SW 1271 (cell line): ENCODE measurements at regions not wholly inside any gene's neighbourhood (a gene's known extent, or its start where the extent isn't known, plus 50 kb on each side); places are given as distances from the start of the nearest gene placed in this dataset.

Experiments
- DNase-seq, 2 experiments: peaks; one replicate each; lab custom pipeline; 2025; lab: John Stamatoyannopoulos, UW

DNA sequence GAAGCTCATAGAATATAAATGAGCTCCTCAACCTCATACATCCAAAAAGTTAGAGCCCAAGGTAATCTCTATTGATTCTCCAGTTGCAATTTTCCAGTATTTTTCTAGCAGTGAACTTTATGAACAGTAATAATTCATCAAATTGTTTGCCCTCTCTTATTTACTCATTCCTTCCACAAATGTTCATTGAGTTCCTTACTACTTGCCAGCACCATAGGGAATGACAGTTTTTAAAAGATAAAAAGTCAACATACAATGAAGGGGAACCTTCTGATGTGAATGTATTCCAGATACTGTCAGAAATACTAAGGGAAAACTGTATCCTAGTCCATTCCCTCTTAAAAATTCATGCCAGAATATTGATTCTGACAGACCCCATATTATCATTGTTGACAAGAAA, 277.0 kb upstream of the C1orf87 start:
- DNase-seq, result no peak

GRCh38 chr1:60348884-60349283, 275.3 kb upstream of the C1orf87 start:
- no peak for DNase-seq

- no peak for DNase-seq
These were observed 272.1 kb upstream of the C1orf87 start for GRCh38 chr1:60345621-60346020.

DNA sequence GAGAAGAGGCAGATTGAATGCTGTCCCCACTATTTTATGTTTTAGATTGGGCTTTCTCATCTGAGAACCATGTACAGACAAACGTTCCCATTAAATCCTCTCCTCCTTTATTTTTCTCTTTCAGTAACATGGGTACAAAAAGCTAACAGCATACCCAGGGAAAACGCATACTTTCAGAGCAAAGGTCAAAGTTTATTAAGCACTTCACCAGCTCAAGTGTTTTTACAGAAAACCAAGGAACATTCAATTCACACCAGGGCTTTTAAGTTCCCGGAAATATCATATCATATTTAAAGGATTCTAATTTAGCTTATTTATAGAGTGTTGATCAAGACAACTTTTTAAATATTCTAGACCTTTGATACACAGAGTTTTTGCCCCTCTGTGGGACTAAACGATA, 271.5 kb upstream of the C1orf87 start:
- no peak for DNase-seq

DNA sequence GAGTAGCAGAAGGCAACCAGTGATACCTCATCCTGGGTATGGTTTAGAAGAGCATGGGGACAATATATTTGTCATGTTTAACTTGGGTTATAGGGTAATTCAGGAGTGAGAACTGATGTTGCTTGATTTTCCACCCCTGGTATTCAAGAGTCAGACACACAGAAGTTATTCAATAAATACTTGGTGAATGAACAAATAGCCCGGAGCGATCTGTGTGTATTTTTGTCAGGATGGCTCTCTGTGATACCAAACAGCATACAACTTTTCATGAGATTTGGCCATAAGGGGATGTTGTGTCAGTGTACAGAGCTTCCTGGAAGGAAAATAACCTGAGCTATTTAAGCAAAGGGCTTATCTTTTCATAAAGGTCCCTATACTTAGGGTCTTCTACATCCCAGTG, 270.2 kb upstream of the C1orf87 start:
- no peak for DNase-seq

DNA sequence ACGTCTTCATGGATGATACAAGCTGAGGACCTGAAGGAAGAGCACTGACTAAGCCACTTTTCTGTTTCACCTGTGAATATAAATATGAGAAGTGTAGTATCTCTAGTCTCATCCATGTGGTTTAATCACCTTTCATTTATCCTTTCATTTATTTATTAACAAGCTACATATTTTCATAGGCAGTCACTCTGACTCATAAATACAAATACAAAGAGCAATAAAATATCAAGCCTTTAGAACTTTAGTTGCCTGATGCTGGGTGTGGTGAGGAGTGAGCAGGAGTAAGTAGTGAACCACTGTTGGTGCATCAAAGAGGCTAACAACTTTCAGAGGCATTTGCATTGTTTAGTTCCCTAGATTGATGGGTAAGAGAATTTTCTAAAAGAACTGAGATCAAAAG, 269.0 kb upstream of the C1orf87 start:
- DNase-seq, result no peak

DNA sequence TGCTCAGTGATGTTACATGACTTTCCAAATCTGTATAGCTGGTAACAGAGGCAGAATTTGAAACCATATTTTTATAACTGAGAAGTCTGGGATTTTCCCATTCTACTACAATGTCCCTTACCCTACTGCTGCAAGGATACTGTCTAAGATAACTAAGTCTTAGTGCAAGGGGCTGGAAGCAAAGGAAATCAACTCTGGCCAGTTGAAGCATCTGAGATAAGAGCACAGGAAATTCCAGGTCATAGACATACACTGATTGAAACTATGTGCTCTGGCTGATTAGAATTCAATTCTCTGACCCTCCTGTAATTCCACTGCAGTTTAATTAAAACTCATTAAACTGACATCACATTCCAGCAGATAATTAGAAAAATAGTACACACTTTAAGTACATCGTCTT, 267.7 kb upstream of the C1orf87 start:
- DNase-seq, result no peak

DNA sequence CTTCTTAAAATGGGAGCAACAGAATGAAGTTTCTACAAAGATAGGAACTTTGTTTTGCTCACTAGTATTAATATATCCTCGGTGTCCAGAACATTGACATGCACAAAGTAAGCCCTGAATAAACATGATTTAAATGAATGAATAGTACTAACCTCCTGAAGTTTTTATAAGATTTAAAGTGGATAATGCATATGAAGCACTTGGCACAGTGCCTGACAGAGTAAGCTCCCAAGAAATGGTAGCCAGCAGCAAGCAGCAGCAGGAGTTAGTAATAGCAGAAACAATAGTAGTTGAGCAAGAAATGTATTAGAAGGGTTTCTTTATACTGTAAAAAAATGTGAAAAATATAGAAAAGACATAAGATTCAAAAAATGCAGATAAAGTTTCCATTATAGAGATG, 258.1 kb upstream of the C1orf87 start:
- DNase-seq, result no peak

GRCh38 chr1:60329651-60330050, 256.1 kb upstream of the C1orf87 start:
- DNase-seq, result no peak

GRCh38 chr1:60311838-60312237, 238.3 kb upstream of the C1orf87 start:
- DNase-seq, result no peak

DNA sequence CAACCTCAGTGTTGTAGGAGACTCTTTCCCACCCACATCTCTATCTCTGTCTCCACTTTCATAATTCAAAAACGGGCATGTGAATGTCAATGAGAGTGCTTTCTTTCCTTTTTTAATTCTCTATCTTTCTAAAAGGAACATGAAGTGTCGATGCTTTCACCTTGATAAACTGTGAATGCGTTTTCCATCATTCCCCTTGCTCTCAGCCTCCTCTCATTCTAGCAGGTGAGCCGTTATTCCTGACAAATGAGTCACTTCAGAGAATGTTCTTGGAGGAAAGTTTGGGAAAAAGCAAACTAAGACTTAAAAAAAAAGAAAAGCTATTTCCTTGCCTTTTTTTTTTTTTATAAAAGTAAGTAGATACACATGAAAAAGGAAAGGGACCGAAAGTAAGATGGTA, 226.0 kb upstream of the C1orf87 start:
- DNase-seq, result no peak

GRCh38 chr1:60298290-60298689, 224.7 kb upstream of the C1orf87 start:
- DNase-seq, result no peak

GRCh38 chr1:60296794-60297193, 223.2 kb upstream of the C1orf87 start:
- DNase-seq, result no peak

DNA sequence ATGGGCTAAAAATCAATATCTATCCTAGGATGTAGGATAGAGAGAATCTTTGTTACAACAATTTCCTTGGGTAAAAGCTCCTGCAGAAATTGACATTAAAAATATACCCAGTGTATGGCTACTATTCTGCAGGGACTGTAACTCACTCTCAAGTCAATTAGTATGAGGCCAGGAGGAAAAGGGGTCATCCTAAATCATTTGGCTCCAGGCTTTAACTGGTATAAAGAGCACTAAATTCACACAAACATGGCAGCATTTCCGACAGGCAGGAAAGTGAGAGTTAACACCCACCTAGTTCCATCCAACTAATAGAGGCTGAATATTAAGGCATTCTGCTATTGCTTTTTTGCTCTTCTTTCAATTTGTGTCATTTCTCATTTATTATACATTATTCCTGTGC, 218.6 kb upstream of the C1orf87 start:
- no peak for DNase-seq

GRCh38 chr1:60290393-60290792, 216.8 kb upstream of the C1orf87 start:
- no peak for DNase-seq

- no peak for DNase-seq
These were observed 214.0 kb upstream of the C1orf87 start for GRCh38 chr1:60287536-60287935.

GRCh38 chr1:60283690-60284089, 210.1 kb upstream of the C1orf87 start:
- DNase-seq, result no peak

GRCh38 chr1:60281360-60281932, 207.9 kb upstream of the C1orf87 start:
- peak in 1 of 2 experiments; percentile 25 for DNase-seq

- no peak for DNase-seq
These were observed 207.2 kb upstream of the C1orf87 start for GRCh38 chr1:60280819-60281218.

DNA sequence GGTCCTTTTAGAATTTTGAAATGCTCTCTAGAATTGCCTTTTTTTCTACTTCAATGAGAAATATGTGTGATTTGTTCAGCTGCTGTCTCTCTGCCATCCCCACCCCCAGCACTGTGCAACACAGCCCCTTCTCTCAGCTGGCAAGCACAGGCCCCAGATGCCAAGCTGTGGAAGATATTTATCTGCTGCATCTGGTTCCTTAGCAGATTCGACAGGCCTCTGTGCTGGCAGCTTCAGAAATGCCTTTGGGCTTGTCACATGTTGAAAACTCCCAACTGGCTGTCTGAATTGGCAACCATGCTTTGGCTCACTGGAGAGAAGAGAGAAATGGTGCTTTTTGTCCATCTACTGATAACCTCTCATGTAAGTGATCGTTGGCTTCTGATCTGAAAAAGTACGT, 206.7 kb upstream of the C1orf87 start:
- no peak for DNase-seq

DNA sequence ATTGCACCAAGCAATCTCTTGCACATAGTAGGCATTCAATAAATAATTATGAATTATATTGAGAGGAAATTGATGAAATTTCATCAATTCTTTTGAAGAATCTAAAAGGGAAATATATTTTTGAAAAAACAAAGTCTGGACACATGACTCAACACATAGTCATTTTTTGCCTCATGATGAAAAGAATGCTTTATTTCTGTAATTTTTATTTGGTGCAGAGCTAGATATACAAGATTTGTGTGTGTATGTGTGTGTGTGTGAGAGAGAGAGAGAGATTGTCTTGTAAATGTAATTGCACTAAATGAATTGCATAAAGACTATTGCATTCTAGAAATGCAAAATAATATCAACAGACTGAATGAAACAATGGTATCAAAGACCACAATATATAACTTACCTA, 206.2 kb upstream of the C1orf87 start:
- no peak for DNase-seq

DNA sequence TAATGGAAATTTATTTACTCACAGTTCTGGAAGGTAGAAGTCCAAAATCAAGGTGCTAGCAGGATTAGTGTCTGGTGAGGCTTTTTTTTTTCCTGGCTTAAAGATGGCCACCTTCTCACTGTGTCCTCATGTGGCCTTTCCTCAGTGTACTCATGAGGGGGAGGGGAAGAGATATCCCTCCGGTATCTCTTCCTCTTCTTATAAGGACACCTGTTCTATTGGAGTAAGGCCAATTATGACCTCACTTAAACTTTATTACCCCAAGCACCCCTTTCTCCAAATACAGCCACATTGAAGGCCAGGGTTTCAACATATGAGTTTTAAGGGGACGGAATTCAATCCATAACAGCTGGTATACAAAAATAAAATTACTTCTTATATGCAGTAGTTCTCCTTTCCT, 203.7 kb upstream of the C1orf87 start:
- DNase-seq, result no peak

- no peak for DNase-seq
These were observed 201.1 kb upstream of the C1orf87 start for GRCh38 chr1:60274422-60275290.

GRCh38 chr1:60273185-60273584, 199.6 kb upstream of the C1orf87 start:
- DNase-seq, result no peak
